RWPE1 (cell line): ENCODE measurements at regions not wholly inside any gene's neighbourhood (a gene's known extent, or its start where the extent isn't known, plus 50 kb on each side); places are given as distances from the start of the nearest gene placed in this dataset.

Source experiments
- CTCF ChIA-PET: fragments of 350-600 bp; sonication (Branson Sonifier 250); formaldehyde crosslinking; extraction: SDS; loops from one replicate; lab custom pipeline; 2021; lab: Yijun Ruan, JAX
- POLR2A ChIA-PET: fragments of 400-600 bp; formaldehyde crosslinking; extraction: SDS; loops from one replicate; lab custom pipeline; 2020; ENCODE audit warnings: antibody characterized with exemption; ENCODE audit not compliant: low non-redundant PET; lab: Yijun Ruan, JAX
- DNase-seq: peaks from one replicate; pipeline ENCODE4 v3.0.0; 2012; ENCODE audit warnings: low spot score
- H3K27ac ChIP-seq: fragments of 450-650 bp; 2 replicates; pipeline ENCODE4 v1.5.1; 2017
- CTCF ChIP-seq: fragments of 450-650 bp; conservative IDR thresholded peaks from 2 replicates; pipeline ENCODE4 v1.5.1; 2017; ENCODE audit warnings: low read depth, mild to moderate bottlenecking

DNA sequence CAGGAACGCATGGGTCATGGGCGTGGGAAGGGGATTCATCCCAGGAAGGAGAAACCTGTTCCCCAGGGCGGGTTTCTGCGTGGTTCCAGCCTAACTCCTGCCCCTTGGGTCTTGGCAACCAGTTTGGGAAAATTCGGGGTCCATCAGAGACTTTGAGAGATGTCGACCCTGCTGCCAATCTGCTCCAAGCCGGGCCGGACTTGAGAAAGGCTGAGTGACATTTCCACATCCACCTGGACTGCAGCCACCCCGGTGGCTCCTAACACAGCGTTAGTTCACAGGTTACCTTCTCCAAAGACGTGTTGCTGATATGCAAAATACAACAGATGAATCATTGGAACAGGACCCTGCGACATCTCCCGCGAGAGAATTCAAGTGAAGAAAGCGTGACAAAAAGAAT lies 627.2 kb downstream of the IRX1 start:
- no peak for DNase-seq
- no peak for TF ChIP-seq CTCF
- ChIA-PET CTCF (no interaction called here), POLR2A (no interaction called here)
- H3K27ac ChIP-seq: no peak overlapping the region

DNA sequence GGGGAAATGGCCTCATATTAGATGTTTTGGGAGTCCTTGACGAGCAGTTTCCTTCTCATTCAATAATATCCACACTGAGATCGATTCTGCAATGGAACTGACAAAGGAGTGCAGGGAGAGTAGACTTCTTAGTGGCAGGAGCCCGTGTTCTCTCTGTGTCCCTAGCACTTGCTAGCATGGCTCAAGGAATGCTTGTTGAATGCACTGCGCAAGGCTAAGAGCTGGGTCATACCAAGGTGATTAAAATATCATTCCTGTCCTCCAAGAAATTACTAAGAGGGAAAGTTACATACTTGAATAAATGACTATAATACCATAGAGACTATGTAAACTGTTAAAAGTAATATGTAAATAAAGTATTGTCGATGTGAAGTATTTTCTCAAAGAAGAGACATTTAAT lies 630.1 kb downstream of the IRX1 start:
- H3K27ac ChIP-seq: no peak overlapping the region
- no peak for TF ChIP-seq CTCF
- CTCF ChIA-PET: no interaction called here
- POLR2A ChIA-PET: no interaction called here
- DNase-seq: no peak

GRCh38 chr5:4226565-4226964 lies 630.9 kb downstream of the IRX1 start:
- DNase-seq: no peak
- H3K27ac ChIP-seq: no peak overlapping the region
- ChIA-PET CTCF (interaction anchor here (0.6 kb wide), 1 partner anchor 580 kb away, joined by 3 read pairs; no protein-coding TSS in a partner anchor), POLR2A (no interaction called here)
- no peak for TF ChIP-seq CTCF

- ChIA-PET POLR2A (no interaction called here), CTCF (no interaction called here)
- H3K27ac ChIP-seq: no peak overlapping the region
- no peak for DNase-seq
- no peak for TF ChIP-seq CTCF
Measured at GRCh38 chr5:4228708-4229107, 633.1 kb downstream of the IRX1 start.

GRCh38 chr5:4229414-4230292 lies 634.0 kb downstream of the IRX1 start:
- ChIA-PET CTCF (no interaction called here), POLR2A (no interaction called here)
- no peak for DNase-seq
- TF ChIP-seq CTCF: no peak
- no peak overlapping the region for H3K27ac ChIP-seq

- no peak for TF ChIP-seq CTCF
- ChIA-PET CTCF (no interaction called here), POLR2A (no interaction called here)
- no peak for DNase-seq
- H3K27ac ChIP-seq: no peak overlapping the region
Measured at GRCh38 chr5:4230471-4230785, 634.8 kb downstream of the IRX1 start.
